GM18867 (cell line): ENCODE measurements at regions not wholly inside any gene's neighbourhood (a gene's known extent, or its start where the extent isn't known, plus 50 kb on each side); places are given as distances from the start of the nearest gene placed in this dataset.
"Not testable (repeated sequence)": the region's sequence is repeated elsewhere in the genome, so short reads cannot be mapped to it uniquely, and the experiment has no call there.

Experiments
- ATAC-seq: cut with Tn5 transposase; IDR thresholded peaks from one replicate; pipeline ENCODE4 v1.9.1; 2021; ENCODE audit warnings: mild to moderate bottlenecking, moderate library complexity; ENCODE audit not compliant: unreplicated experiment

GRCh38 chrX:52261125-52261462 is 76.4 kb downstream of the MAGED4 start:
- no peak for ATAC-seq

- peak; percentile 99 for ATAC-seq
Observed at GRCh38 chrX:52261463-52262194, 76.9 kb downstream of the MAGED4 start.

GRCh38 chrX:52262195-52262546 is 77.5 kb downstream of the MAGED4 start:
- no peak for ATAC-seq

GRCh38 chrX:52263417-52263816 is 78.7 kb downstream of the MAGED4 start:
- ATAC-seq: no peak

GRCh38 chrX:52265713-52266112 is 81.0 kb downstream of the MAGED4 start:
- no peak for ATAC-seq

- not testable (repeated sequence) for ATAC-seq
Observed at GRCh38 chrX:52268502-52268901, 83.8 kb downstream of the MAGED4 start.

- no peak for ATAC-seq
Observed at GRCh38 chrX:52270453-52271116, 85.9 kb downstream of the MAGED4 start.

GRCh38 chrX:52271206-52271605 is 86.5 kb downstream of the MAGED4 start:
- no peak for ATAC-seq

GRCh38 chrX:52277666-52278065 is 91.2 kb upstream of the XAGE2 start:
- ATAC-seq: no peak

GRCh38 chrX:52280812-52281211 is 88.0 kb upstream of the XAGE2 start:
- no peak for ATAC-seq

- ATAC-seq: no peak
Observed at GRCh38 chrX:52284865-52285264, 84.0 kb upstream of the XAGE2 start.

GRCh38 chrX:52298968-52299367 is 69.9 kb upstream of the XAGE2 start:
- ATAC-seq: not testable (repeated sequence)

GRCh38 chrX:52308532-52308931 is 60.3 kb upstream of the XAGE2 start:
- not testable (repeated sequence) for ATAC-seq
